ENCODE measurements at regions not wholly inside any gene's neighbourhood (a gene's known extent, or its start where the extent isn't known, plus 50 kb on each side); places are given as distances from the start of the nearest gene placed in this dataset.

GRCh38 chr7:42627626-42628025 lies 284.2 kb downstream of the C7orf25 start:
- TF ChIP-seq CTCF (IDR thresholded peaks at IDR 0.05; ENCODE audit: insufficient read depth, low read depth, low read length): no peak
- no peak overlapping the region for H3K4me3 ChIP-seq (ENCODE audit: low read depth, low read length)
- no peak for DNase-seq (ENCODE audit: low read depth)

GRCh38 chr7:42627101-42627500 lies 284.8 kb downstream of the C7orf25 start:
- TF ChIP-seq CTCF (IDR thresholded peaks at IDR 0.05; ENCODE audit: insufficient read depth, low read depth, low read length): no peak
- no peak for DNase-seq (ENCODE audit: low read depth)
- no peak overlapping the region for H3K4me3 ChIP-seq (ENCODE audit: low read depth, low read length)

- no peak for TF ChIP-seq CTCF (IDR thresholded peaks at IDR 0.05; ENCODE audit: insufficient read depth, low read depth, low read length)
- peak; percentile 18 for DNase-seq (ENCODE audit: low read depth)
- no peak overlapping the region for H3K4me3 ChIP-seq (ENCODE audit: low read depth, low read length)
These were observed 286.4 kb downstream of the C7orf25 start for GRCh38 chr7:42625421-42625820.

GRCh38 chr7:42624471-42624870 lies 287.4 kb downstream of the C7orf25 start:
- DNase-seq (ENCODE audit: low read depth): peak; percentile 22
- no peak overlapping the region for H3K4me3 ChIP-seq (ENCODE audit: low read depth, low read length)

GRCh38 chr7:42621543-42622219 lies 290.2 kb downstream of the C7orf25 start:
- peak; percentile 26 for DNase-seq (ENCODE audit: low read depth)
- TF ChIP-seq CTCF (IDR thresholded peaks at IDR 0.05; ENCODE audit: insufficient read depth, low read depth, low read length): no peak
- H3K4me3 ChIP-seq (ENCODE audit: low read depth, low read length): no peak overlapping the region

More at GRCh38 chr7:42624471-42624870, 287.4 kb downstream of the C7orf25 start:
- TF ChIP-seq CTCF (IDR thresholded peaks at IDR 0.05; ENCODE audit: insufficient read depth, low read depth, low read length): no peak

GRCh38 chr7:42618651-42619360 lies 293.1 kb downstream of the C7orf25 start:
- H3K4me3 ChIP-seq (ENCODE audit: low read depth, low read length): no peak overlapping the region
- DNase-seq (ENCODE audit: low read depth): peak; percentile 38
- peak; percentile 4 for TF ChIP-seq CTCF (IDR thresholded peaks at IDR 0.05; ENCODE audit: insufficient read depth, low read depth, low read length)

All from fibroblast of villous mesenchyme (primary cell).